HK-2 (cell line): ENCODE measurements at regions not wholly inside any gene's neighbourhood (a gene's known extent, or its start where the extent isn't known, plus 50 kb on each side); places are given as distances from the start of the nearest gene placed in this dataset.

ENCODE experiments used
- DNase-seq: peaks from one replicate; pipeline ENCODE4 v3.0.0-alpha.2; 2018; ENCODE audit not compliant: unreplicated experiment

GRCh38 chr17:71905376-71906031 lies 215.3 kb upstream of the SOX9 start:
- no peak for DNase-seq

- no peak for DNase-seq
Observed at GRCh38 chr17:71909155-71909554, 211.7 kb upstream of the SOX9 start.

GRCh38 chr17:71910002-71910401 lies 210.8 kb upstream of the SOX9 start:
- no peak for DNase-seq

GRCh38 chr17:71914042-71914441 lies 206.8 kb upstream of the SOX9 start:
- no peak for DNase-seq

- DNase-seq: no peak
Observed at GRCh38 chr17:71914812-71915211, 206.0 kb upstream of the SOX9 start.

- DNase-seq: no peak
Observed at GRCh38 chr17:71917715-71918114, 203.1 kb upstream of the SOX9 start.

GRCh38 chr17:71919186-71919585 lies 201.6 kb upstream of the SOX9 start:
- DNase-seq: no peak

- DNase-seq: no peak
Observed at GRCh38 chr17:71919896-71920295, 200.9 kb upstream of the SOX9 start.

GRCh38 chr17:71921796-71922195 lies 199.0 kb upstream of the SOX9 start:
- DNase-seq: no peak

- DNase-seq: no peak
Observed at GRCh38 chr17:71922439-71922838, 198.4 kb upstream of the SOX9 start.

- DNase-seq: no peak
Observed at GRCh38 chr17:71926746-71927398, 193.9 kb upstream of the SOX9 start.

- no peak for DNase-seq
Observed at GRCh38 chr17:71933306-71933705, 187.5 kb upstream of the SOX9 start.

- DNase-seq: no peak
Observed at GRCh38 chr17:71934520-71934919, 186.3 kb upstream of the SOX9 start.

GRCh38 chr17:71935341-71935740 lies 185.5 kb upstream of the SOX9 start:
- DNase-seq: no peak

GRCh38 chr17:71936977-71937376 lies 183.8 kb upstream of the SOX9 start:
- no peak for DNase-seq

- no peak for DNase-seq
Observed at GRCh38 chr17:71937914-71938313, 182.9 kb upstream of the SOX9 start.

- no peak for DNase-seq
Observed at GRCh38 chr17:71938340-71939010, 182.3 kb upstream of the SOX9 start.

GRCh38 chr17:71941920-71942319 lies 178.9 kb upstream of the SOX9 start:
- DNase-seq: no peak

- DNase-seq: no peak
Observed at GRCh38 chr17:71942626-71943025, 178.2 kb upstream of the SOX9 start.

GRCh38 chr17:71948703-71949422 lies 172.0 kb upstream of the SOX9 start:
- DNase-seq: no peak

- no peak for DNase-seq
Observed at GRCh38 chr17:71959154-71959553, 161.7 kb upstream of the SOX9 start.

- DNase-seq: no peak
Observed at GRCh38 chr17:71963351-71963750, 157.5 kb upstream of the SOX9 start.

- no peak for DNase-seq
Observed at GRCh38 chr17:71963791-71964190, 157.0 kb upstream of the SOX9 start.
